GM18505 (cell line): ENCODE measurements at regions not wholly inside any gene's neighbourhood (a gene's known extent, or its start where the extent isn't known, plus 50 kb on each side); places are given as distances from the start of the nearest gene placed in this dataset.
"Not testable (repeated sequence)": the region's sequence is repeated elsewhere in the genome, so short reads cannot be mapped to it uniquely, and the experiment has no call there.

ENCODE experiments used
- ATAC-seq: cut with Tn5 transposase; IDR thresholded peaks from one replicate; pipeline ENCODE4 v1.9.1; 2021; ENCODE audit not compliant: unreplicated experiment
- POLR2A ChIP-seq: IDR thresholded peaks from 4 replicates; pipeline ENCODE4 v1.6.1; 2011; ENCODE audit warnings: borderline replicate concordance; ENCODE audit not compliant: insufficient read depth, insufficient read length; ENCODE audit errors: extremely low read depth

GRCh38 chr15:79492065-79492464 lies 59.9 kb downstream of the MINAR1 start:
- no peak for ATAC-seq
- TF ChIP-seq POLR2A = no peak

GRCh38 chr15:79494384-79494909 lies 62.3 kb downstream of the MINAR1 start:
- no peak for TF ChIP-seq POLR2A
- no peak for ATAC-seq

- no peak for ATAC-seq
- no peak for TF ChIP-seq POLR2A
Observed at GRCh38 chr15:79494963-79495755, 63.0 kb downstream of the MINAR1 start.

GRCh38 chr15:79495775-79496174 lies 63.6 kb downstream of the MINAR1 start:
- no peak for ATAC-seq
- no peak for TF ChIP-seq POLR2A

GRCh38 chr15:79496838-79497237 lies 64.7 kb downstream of the MINAR1 start:
- TF ChIP-seq POLR2A = no peak
- ATAC-seq = no peak

- no peak for TF ChIP-seq POLR2A
- ATAC-seq = no peak
Observed at GRCh38 chr15:79501086-79501485, 69.0 kb downstream of the MINAR1 start.

- TF ChIP-seq POLR2A = no peak
- ATAC-seq = no peak
Observed at GRCh38 chr15:79505956-79506355, 73.8 kb downstream of the MINAR1 start.

GRCh38 chr15:79512844-79513243 lies 80.7 kb downstream of the MINAR1 start:
- ATAC-seq = not testable (repeated sequence)

GRCh38 chr15:79513417-79513816 lies 81.3 kb downstream of the MINAR1 start:
- ATAC-seq = no peak
- no peak for TF ChIP-seq POLR2A

- ATAC-seq = no peak
- TF ChIP-seq POLR2A = no peak
Observed at GRCh38 chr15:79513940-79514339, 81.8 kb downstream of the MINAR1 start.

- TF ChIP-seq POLR2A = no peak
Observed at GRCh38 chr15:79515300-79516027, 83.3 kb downstream of the MINAR1 start.

GRCh38 chr15:79516155-79516554 lies 84.0 kb downstream of the MINAR1 start:
- no peak for TF ChIP-seq POLR2A
- ATAC-seq = no peak

More at GRCh38 chr15:79515300-79516027, 83.3 kb downstream of the MINAR1 start:
- ATAC-seq = no peak

- ATAC-seq = no peak
- TF ChIP-seq POLR2A = no peak
Observed at GRCh38 chr15:79516646-79517045, 84.5 kb downstream of the MINAR1 start.

- no peak for TF ChIP-seq POLR2A
- ATAC-seq = no peak
Observed at GRCh38 chr15:79519628-79520027, 87.5 kb downstream of the MINAR1 start.

- no peak for ATAC-seq
- no peak for TF ChIP-seq POLR2A
Observed at GRCh38 chr15:79520654-79521053, 88.5 kb downstream of the MINAR1 start.

GRCh38 chr15:79522656-79523055 lies 90.5 kb downstream of the MINAR1 start:
- no peak for ATAC-seq
- TF ChIP-seq POLR2A = no peak
